ACC112 (cell line): ENCODE measurements at regions not wholly inside any gene's neighbourhood (a gene's known extent, or its start where the extent isn't known, plus 50 kb on each side); places are given as distances from the start of the nearest gene placed in this dataset.

ENCODE experiments used
- H2AFZ ChIP-seq: fragments of 200-600 bp; sonication (generic); one replicate; pipeline ENCODE4 v1.6.0; 2017; ENCODE audit warnings: antibody characterized with exemption, low read length; ENCODE audit not compliant: unreplicated experiment
- H3K27ac ChIP-seq: fragments of 200-600 bp; sonication (generic); 2 replicates; pipeline ENCODE4 v1.5.1; 2014; ENCODE audit warnings: low read depth, mild to moderate bottlenecking, antibody characterized with exemption, low read length, moderate library complexity
- H3K27me3 ChIP-seq: fragments of 200-600 bp; sonication (generic); 2 replicates; pipeline ENCODE4 v1.6.1; 2014; ENCODE audit warnings: mild to moderate bottlenecking, antibody characterized with exemption, low read length, moderate library complexity, mixed read lengths; ENCODE audit not compliant: insufficient read depth
- H3K36me3 ChIP-seq: fragments of 200-600 bp; sonication (generic); 2 replicates; pipeline ENCODE4 v1.6.1; 2016; ENCODE audit warnings: mild to moderate bottlenecking, antibody characterized with exemption, low read length, moderate library complexity, mixed read lengths; ENCODE audit not compliant: insufficient read depth
- H3K4me1 ChIP-seq: fragments of 200-600 bp; sonication (generic); one replicate; pipeline ENCODE4 v1.6.1; 2016; ENCODE audit warnings: low read length, mixed read lengths; ENCODE audit not compliant: insufficient read depth, unreplicated experiment, control insufficient read depth
- H3K4me3 ChIP-seq: fragments of 200-600 bp; sonication (generic); 2 replicates; pipeline ENCODE4 v1.5.1; 2014; ENCODE audit warnings: mild to moderate bottlenecking, low read depth, low read length
- H3K79me2 ChIP-seq: fragments of 200-600 bp; sonication (generic); one replicate; pipeline ENCODE4 v1.6.0; 2016; ENCODE audit warnings: low read length; ENCODE audit not compliant: control insufficient read depth, unreplicated experiment, insufficient read depth

- Histone ChIP-seq H2AFZ (no peak overlapping the region), H3K79me2 (no peaks in the 10 kb centered on the region), H3K4me3 (no peak overlapping the region), H3K4me1 (no peaks in the 10 kb centered on the region), H3K27ac (no peak overlapping the region), H3K27me3 (no peaks in the 10 kb centered on the region), H3K36me3 (no peaks in the 10 kb centered on the region)
These were observed 136.2 kb upstream of the KCNH7 start for GRCh38 chr2:162974771-162975170.

GRCh38 chr2:162972383-162972782, 133.8 kb upstream of the KCNH7 start:
- Histone ChIP-seq H3K27me3 (no peaks in the 10 kb centered on the region), H3K4me3 (no peak overlapping the region), H3K79me2 (no peaks in the 10 kb centered on the region), H3K27ac (no peak overlapping the region), H3K36me3 (no peaks in the 10 kb centered on the region), H2AFZ (no peak overlapping the region), H3K4me1 (no peaks in the 10 kb centered on the region)

DNA sequence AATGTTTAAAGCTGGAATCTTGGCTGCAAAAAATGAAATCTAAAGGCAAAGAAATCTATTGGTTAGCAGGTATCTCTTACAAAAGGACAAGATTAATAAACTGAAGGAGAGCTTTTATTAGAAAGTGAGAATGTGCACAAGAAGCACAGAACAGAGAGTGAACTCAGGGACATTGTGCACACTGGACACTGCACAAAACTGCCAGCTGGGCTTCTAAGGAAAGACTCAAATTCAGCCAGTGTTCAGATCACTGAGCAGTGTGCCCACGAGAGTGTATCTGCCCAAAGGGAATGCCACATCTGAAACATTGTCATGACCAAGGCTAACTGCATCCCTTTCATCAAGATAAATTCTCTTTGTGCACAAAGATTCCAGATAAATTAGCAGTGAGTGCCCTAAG, 129.7 kb upstream of the KCNH7 start:
- no peak overlapping the region for H2AFZ ChIP-seq
- H3K79me2 ChIP-seq, result no peaks in the 10 kb centered on the region
- no peak overlapping the region for H3K4me3 ChIP-seq
- no peaks in the 10 kb centered on the region for H3K4me1 ChIP-seq
- H3K36me3 ChIP-seq, result no peaks in the 10 kb centered on the region
- H3K27ac ChIP-seq, result no peak overlapping the region
- H3K27me3 ChIP-seq, result no peaks in the 10 kb centered on the region

DNA sequence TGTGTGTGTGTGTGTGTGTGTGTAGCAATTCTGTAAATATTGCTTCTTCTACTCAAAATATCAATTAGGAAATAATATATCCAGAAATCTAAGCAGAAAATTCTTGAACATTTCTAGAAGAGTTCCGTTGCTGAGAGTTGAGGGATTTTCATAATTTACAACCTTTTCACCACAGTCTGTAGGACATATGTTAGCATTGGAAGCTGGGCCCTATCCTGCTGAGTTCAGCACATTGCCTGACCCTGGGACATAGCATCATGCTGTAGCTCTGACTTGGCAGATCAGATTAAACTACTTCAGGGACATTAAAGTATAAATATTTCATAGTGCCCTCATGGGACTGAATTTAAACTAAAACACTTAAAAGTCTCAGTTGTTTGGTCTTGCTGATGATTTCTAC, 129.2 kb upstream of the KCNH7 start:
- Histone ChIP-seq H3K27me3 (no peaks in the 10 kb centered on the region), H3K4me3 (no peak overlapping the region), H2AFZ (no peak overlapping the region), H3K4me1 (no peaks in the 10 kb centered on the region), H3K36me3 (no peaks in the 10 kb centered on the region), H3K27ac (no peak overlapping the region), H3K79me2 (no peaks in the 10 kb centered on the region)

DNA sequence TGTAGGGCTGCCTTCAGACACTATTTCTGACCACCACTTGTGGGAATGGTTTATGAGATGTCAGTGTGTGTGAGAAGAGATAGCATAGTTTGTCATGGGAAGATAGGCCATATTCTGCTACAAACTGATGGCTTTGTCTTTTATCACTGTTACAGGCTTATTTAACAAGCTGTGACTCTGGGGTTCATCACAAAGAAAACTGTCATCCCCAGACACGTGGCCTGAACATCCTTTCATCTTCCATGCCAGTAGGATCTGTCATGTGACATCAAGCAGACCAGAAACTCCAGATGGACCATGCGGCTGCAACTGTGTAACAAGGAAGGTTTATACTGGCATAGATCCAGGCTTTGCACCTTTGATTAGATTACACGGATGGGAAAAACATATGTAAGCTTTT, 128.6 kb upstream of the KCNH7 start:
- Histone ChIP-seq H3K79me2 (no peaks in the 10 kb centered on the region), H3K4me1 (no peaks in the 10 kb centered on the region), H3K36me3 (no peaks in the 10 kb centered on the region), H3K27ac (no peak overlapping the region), H2AFZ (no peak overlapping the region), H3K27me3 (no peaks in the 10 kb centered on the region), H3K4me3 (no peak overlapping the region)

DNA sequence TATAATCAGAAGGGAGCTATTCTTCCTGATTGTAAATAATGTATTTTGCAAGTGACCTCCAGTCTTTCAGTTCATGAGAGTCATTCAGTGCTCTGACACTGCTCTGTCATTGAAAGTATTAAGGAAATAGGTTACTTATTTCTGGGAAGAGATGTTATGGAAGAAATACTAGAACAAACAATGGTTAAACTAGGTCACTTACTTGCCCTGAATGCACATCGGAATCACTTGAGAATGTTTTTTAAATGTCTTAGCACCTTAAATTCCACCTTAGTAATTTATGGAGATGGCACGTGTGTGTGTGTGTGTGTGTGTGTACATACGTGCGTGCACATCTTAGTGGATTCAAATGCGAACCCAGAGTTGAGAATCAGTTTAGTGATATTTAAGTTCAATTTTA, 126.6 kb upstream of the KCNH7 start:
- no peak overlapping the region for H3K27ac ChIP-seq
- H2AFZ ChIP-seq, result no peak overlapping the region
- no peaks in the 10 kb centered on the region for H3K27me3 ChIP-seq
- H3K79me2 ChIP-seq, result no peaks in the 10 kb centered on the region
- no peaks in the 10 kb centered on the region for H3K4me1 ChIP-seq
- H3K4me3 ChIP-seq, result no peak overlapping the region
- no peaks in the 10 kb centered on the region for H3K36me3 ChIP-seq

GRCh38 chr2:162964513-162964912, 125.9 kb upstream of the KCNH7 start:
- H3K4me3 ChIP-seq, result no peak overlapping the region
- H3K36me3 ChIP-seq, result no peaks in the 10 kb centered on the region
- no peaks in the 10 kb centered on the region for H3K27me3 ChIP-seq
- no peaks in the 10 kb centered on the region for H3K79me2 ChIP-seq
- no peak overlapping the region for H3K27ac ChIP-seq
- no peaks in the 10 kb centered on the region for H3K4me1 ChIP-seq
- H2AFZ ChIP-seq, result no peak overlapping the region

GRCh38 chr2:162963156-162963555, 124.6 kb upstream of the KCNH7 start:
- Histone ChIP-seq H3K4me1 (no peaks in the 10 kb centered on the region), H3K36me3 (no peaks in the 10 kb centered on the region), H3K79me2 (no peaks in the 10 kb centered on the region), H3K27me3 (no peaks in the 10 kb centered on the region), H3K27ac (no peak overlapping the region), H3K4me3 (no peak overlapping the region), H2AFZ (no peak overlapping the region)

DNA sequence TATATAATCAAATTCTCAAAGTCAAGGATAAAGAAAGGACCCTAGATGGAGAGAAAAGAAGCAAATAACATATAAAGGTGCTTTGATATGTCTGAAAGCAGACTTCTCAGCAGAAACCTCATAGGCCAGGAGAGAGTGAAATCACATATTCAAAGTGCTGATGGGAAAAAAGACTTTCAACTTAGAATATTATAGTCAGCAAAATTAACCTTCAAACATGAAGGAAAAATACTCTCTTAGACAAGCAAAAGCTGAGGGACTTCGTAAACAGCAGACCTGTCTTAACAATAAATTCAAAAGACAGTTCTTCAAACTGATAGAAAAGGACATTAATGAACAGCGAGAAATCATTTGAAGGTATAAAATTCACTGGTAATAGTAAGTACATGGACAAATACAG, 107.2 kb upstream of the KCNH7 start:
- Histone ChIP-seq H3K27me3 (no peaks in the 10 kb centered on the region), H3K79me2 (no peaks in the 10 kb centered on the region), H3K4me3 (no peak overlapping the region), H2AFZ (no peak overlapping the region), H3K27ac (no peak overlapping the region), H3K4me1 (peaks cover under 1% of the 10 kb centered on the region), H3K36me3 (no peaks in the 10 kb centered on the region)

DNA sequence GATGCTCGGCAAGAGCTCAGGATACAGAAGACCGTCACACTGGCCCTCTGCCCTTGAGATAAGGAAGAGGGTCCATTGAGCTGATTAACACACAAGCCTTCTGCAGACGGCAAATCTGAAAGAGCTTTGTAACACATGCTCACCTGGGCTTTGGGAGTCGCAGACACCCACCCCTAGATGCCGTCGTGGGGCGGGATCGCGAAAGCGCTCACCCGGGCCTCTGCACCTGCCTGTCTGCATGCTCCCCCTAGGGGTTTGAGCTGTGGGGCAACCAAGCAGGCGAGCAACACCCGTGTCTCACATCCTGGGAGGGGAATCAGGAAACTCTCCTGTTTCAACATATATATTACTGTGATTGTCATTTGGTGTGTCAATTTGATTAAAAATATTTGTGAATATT, 99.8 kb upstream of the KCNH7 start:
- Histone ChIP-seq H3K4me1 (no peaks in the 10 kb centered on the region), H3K4me3 (no peak overlapping the region), H3K79me2 (no peaks in the 10 kb centered on the region), H3K36me3 (no peaks in the 10 kb centered on the region), H2AFZ (no peak overlapping the region), H3K27me3 (no peaks in the 10 kb centered on the region), H3K27ac (no peak overlapping the region)

GRCh38 chr2:162934191-162934590, 95.6 kb upstream of the KCNH7 start:
- no peak overlapping the region for H3K4me3 ChIP-seq
- no peaks in the 10 kb centered on the region for H3K27me3 ChIP-seq
- no peaks in the 10 kb centered on the region for H3K4me1 ChIP-seq
- H3K79me2 ChIP-seq, result no peaks in the 10 kb centered on the region
- H3K36me3 ChIP-seq, result no peaks in the 10 kb centered on the region
- H2AFZ ChIP-seq, result no peak overlapping the region
- no peak overlapping the region for H3K27ac ChIP-seq

- Histone ChIP-seq H3K79me2 (no peaks in the 10 kb centered on the region), H3K27me3 (no peaks in the 10 kb centered on the region), H3K27ac (no peak overlapping the region), H3K36me3 (no peaks in the 10 kb centered on the region), H2AFZ (no peak overlapping the region), H3K4me3 (no peak overlapping the region), H3K4me1 (peaks cover 1% of the 10 kb centered on the region)
These were observed 93.8 kb upstream of the KCNH7 start for GRCh38 chr2:162932416-162932815.
